ENCODE measurements at regions not wholly inside any gene's neighbourhood (a gene's known extent, or its start where the extent isn't known, plus 50 kb on each side); places are given as distances from the start of the nearest gene placed in this dataset.

DNA sequence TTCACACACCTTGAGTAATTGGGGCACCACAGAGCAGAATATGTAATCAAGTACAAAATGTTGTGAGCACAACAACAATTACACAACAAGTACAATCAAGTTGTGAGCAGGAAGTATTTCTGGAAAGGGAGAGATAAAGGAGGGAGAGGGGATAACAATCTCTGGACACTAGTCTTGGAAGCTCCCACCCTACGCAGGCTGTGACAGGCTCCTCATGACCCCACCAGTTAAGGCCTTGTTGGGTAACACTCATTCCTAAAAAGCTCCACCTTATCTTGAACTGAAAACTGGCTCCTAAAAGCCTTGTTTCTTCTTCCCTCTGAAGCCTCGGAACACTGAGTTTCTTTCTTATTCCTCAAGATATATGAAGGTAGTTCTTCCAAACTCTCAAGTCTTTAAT, 806.0 kb downstream of the UQCRFS1 start:
- TF ChIP-seq, protein P1, sequence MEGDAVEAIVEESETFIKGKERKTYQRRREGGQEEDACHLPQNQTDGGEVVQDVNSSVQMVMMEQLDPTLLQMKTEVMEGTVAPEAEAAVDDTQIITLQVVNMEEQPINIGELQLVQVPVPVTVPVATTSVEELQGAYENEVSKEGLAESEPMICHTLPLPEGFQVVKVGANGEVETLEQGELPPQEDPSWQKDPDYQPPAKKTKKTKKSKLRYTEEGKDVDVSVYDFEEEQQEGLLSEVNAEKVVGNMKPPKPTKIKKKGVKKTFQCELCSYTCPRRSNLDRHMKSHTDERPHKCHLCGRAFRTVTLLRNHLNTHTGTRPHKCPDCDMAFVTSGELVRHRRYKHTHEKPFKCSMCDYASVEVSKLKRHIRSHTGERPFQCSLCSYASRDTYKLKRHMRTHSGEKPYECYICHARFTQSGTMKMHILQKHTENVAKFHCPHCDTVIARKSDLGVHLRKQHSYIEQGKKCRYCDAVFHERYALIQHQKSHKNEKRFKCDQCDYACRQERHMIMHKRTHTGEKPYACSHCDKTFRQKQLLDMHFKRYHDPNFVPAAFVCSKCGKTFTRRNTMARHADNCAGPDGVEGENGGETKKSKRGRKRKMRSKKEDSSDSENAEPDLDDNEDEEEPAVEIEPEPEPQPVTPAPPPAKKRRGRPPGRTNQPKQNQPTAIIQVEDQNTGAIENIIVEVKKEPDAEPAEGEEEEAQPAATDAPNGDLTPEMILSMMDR (IDR thresholded peaks at IDR 0.05), result no peak
- TF ChIP-seq POLR2A (IDR thresholded peaks at IDR 0.05), result no peak

All from sigmoid colon (tissue), 3 donors.